Small intestine (tissue), 7 donors: ENCODE measurements at regions not wholly inside any gene's neighbourhood (a gene's known extent, or its start where the extent isn't known, plus 50 kb on each side); places are given as distances from the start of the nearest gene placed in this dataset.

Source experiments
- DNase-seq, 2 donors: peaks; one replicate each; pipeline versions ENCODE4 v3.0.0 to v3.0.0-alpha.2; 2013
- FAIRE-seq: peaks from 2 replicates; lab custom pipeline; 2012; peaks lifted over from hg19 to GRCh38; lab: Jason Lieb, UNC
- H3K27ac ChIP-seq, 3 donors: one replicate each; pipeline ENCODE4 v1.5.1; 2013; ENCODE audit warnings: low read length in 2 of 3, mild to moderate bottlenecking in 2 of 3, control low read depth in 1 of 3, inconsistent platforms in 1 of 3, low read depth in 1 of 3, moderate library complexity in 1 of 3
- H3K27me3 ChIP-seq, 3 donors: one replicate each; pipeline ENCODE4 v1.6.1; 2013; ENCODE audit warnings: low read length in 3 of 3, inconsistent platforms in 1 of 3; ENCODE audit not compliant: control insufficient read depth in 3 of 3, insufficient read depth in 3 of 3
- H3K36me3 ChIP-seq, 3 donors: one replicate each; pipeline ENCODE4 v1.6.1; 2013; ENCODE audit warnings: low read length in 3 of 3, inconsistent platforms in 1 of 3, low read depth in 1 of 3, mild to moderate bottlenecking in 1 of 3, moderate library complexity in 1 of 3; ENCODE audit not compliant: control insufficient read depth in 3 of 3, insufficient read depth in 2 of 3
- H3K4me1 ChIP-seq, 3 donors: one replicate each; pipeline ENCODE4 v1.6.1; 2013; ENCODE audit warnings: low read length in 2 of 3, inconsistent platforms in 1 of 3, low read depth in 1 of 3, mild to moderate bottlenecking in 1 of 3, moderate library complexity in 1 of 3; ENCODE audit not compliant: control insufficient read depth in 3 of 3, insufficient read depth in 2 of 3
- H3K4me3 ChIP-seq, 3 donors: one replicate each; pipeline ENCODE4 v1.5.1; 2013; ENCODE audit warnings: low read length in 3 of 3, control low read depth in 1 of 3, inconsistent platforms in 1 of 3, low read depth in 1 of 3, mild to moderate bottlenecking in 1 of 3, moderate library complexity in 1 of 3
- H3K9me3 ChIP-seq, 2 donors: one replicate each; pipeline ENCODE4 v1.6.1; 2013; ENCODE audit warnings: low read depth in 1 of 2, low read length in 1 of 2; ENCODE audit not compliant: control insufficient read depth in 2 of 2, insufficient read depth in 1 of 2
- WGBS, 3 donors: extraction: QIAGEN DNeasy Blood & Tissue Kit; methylation state at CpG; one replicate each; pipeline ENCODE4 v1.1.7; 2013; 5-methylcytosine and 5-hydroxymethylcytosine counted together
- donor health status: healthy with polysubstance abuse.
- donor health status: control.
- donor health status: control.
- donor health status: Bipolar disorder and iron deficiency.
- donor health status: healthy.

DNA sequence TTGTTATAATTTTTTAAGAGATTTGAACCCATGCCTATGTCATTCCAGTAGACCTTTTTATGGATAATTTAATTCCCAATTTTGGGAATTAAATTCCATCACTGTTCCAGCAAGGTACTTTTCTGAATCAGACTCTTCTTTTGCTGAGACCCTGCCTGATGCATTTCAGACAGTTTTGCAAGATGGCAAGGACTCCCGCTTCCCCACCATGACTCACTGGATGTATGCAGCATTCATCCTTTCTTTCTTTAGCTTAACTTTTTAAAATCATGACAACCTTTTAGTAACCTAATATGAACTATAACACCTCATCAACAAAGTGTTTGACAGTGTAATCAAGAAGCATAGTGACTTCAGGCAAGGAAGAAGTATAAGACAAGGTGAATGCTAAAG is 178.1 kb upstream of the LEF1 start:
- WGBS, 3 donors: 86 to 100% (median 96%) methylated on average over 1 of the region's 1 CpG
- no peak for DNase-seq
- Histone ChIP-seq H3K4me3 (no peak overlapping the region), H3K27ac (no peak overlapping the region), H3K4me1 (peaks cover 0 to under 1% (median 0%) of the 10 kb centered on the region in 3 donors), H3K9me3 (no peaks in the 10 kb centered on the region), H3K36me3 (no peaks in the 10 kb centered on the region), H3K27me3 (no peaks in the 10 kb centered on the region)
- FAIRE-seq: no peak

DNA sequence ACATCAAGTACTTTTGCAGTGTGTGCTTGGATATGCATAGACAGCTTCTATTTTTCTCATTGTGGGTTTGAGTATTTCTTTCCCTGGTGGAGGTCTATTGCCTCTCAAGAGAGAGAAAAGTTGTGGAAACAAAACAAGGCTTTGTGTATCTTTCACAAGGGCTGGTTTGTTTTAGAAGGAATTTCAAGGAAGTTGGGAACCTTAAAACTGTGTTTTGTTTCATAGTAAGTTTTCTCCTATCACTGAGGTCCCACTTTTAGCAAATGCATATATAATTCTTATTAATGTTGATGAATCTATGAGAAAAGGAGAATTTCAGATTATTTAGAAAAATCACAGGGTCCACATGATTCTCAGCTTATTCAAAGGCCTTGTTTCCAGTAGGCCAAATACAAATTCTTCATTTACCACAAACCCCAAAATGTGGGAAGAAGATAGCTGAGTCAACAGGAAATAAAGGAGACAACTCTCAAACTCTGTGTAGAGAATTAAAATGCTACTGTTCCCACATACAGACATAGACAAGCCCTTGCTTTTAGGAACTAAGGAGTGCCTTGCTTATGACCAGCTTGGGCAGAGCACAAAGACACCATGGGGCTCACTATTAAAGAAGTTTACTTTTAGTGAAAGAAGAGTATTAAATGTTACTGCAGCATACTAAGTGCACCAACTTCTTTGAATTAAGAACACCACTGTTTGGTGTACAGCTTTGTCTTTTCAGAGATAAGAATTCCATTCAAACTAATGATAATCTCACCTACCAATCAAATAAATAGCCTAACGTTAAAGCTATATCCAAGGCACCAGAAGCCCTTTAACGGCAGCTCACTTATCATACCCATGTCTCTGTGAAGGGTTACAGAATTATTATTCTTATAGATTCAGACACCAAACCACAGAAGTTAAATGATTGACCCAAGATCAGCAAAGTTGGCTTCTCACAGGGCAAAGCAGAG is 177.4 kb upstream of the LEF1 start:
- WGBS, 3 donors: 63 to 71% (median 69%) methylated on average over 2 of the region's 2 CpGs
- Histone ChIP-seq H3K36me3 (no peaks in the 10 kb centered on the region), H3K27ac (no peak overlapping the region), H3K27me3 (no peaks in the 10 kb centered on the region), H3K4me3 (no peak overlapping the region), H3K4me1 (no peaks in the 10 kb centered on the region), H3K9me3 (no peaks in the 10 kb centered on the region)
- DNase-seq (no peak), FAIRE-seq (no peak)

DNA sequence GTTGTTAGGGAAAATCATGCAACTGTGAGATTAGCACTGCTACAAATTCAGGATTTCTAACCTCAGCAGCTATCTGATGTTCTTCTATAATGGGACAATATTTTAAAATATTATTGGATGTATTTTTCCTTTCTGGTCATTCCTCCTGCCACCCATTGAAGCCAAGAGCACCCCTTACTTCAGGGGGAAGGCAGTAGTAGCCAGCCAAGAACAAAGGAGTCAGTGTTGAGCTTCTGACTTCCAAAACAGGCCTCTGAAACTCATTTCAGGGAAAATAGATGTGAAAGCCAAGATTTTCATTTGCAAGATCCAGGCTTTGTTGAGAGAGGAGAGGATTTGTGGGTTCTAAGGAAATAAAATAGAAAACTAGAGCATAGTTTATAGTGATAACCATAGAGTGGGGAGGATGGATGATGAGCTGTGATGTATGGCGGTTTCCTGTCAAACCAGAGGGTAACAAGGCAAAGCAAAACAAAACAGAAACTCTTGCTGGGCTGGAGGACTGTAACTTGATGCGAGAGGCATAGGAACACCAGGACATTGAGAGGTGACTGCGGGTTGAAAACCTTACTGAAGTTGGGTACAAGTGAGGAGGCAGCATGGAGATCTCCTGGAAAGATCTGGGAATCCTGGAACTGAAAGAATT is 173.7 kb upstream of the LEF1 start:
- Histone ChIP-seq H3K9me3 (no peaks in the 10 kb centered on the region), H3K27me3 (no peaks in the 10 kb centered on the region), H3K36me3 (no peaks in the 10 kb centered on the region), H3K27ac (peak overlapping the region in 1 of 3 donors; percentile 27), H3K4me1 (peaks cover 0 to 12% (median 7%) of the 10 kb centered on the region in 3 donors), H3K4me3 (no peak overlapping the region)
- FAIRE-seq (no peak), DNase-seq (no peak)
- WGBS, 3 donors: 61 to 75% (median 74%) methylated on average over 3 of the region's 3 CpGs

GRCh38 chr4:108337923-108338322 is 169.2 kb upstream of the LEF1 start:
- 9 to 27% (median 19%) methylated on average over 1 of the region's 1 CpG for WGBS, 3 donors
- Histone ChIP-seq H3K27me3 (no peaks in the 10 kb centered on the region), H3K4me3 (no peak overlapping the region), H3K27ac (no peak overlapping the region), H3K9me3 (no peaks in the 10 kb centered on the region), H3K4me1 (peaks cover 0 to 12% (median 11%) of the 10 kb centered on the region in 3 donors), H3K36me3 (no peaks in the 10 kb centered on the region)
- DNase-seq (peak; percentile 42 to 74), FAIRE-seq (peak; percentile 85)

- peaks cover 0 to 12% (median 11%) of the 10 kb centered on the region in 3 donors for H3K4me1 ChIP-seq
- H3K36me3 ChIP-seq: no peaks in the 10 kb centered on the region
- no peak for DNase-seq
- no peaks in the 10 kb centered on the region for H3K9me3 ChIP-seq
- no peak overlapping the region for H3K4me3 ChIP-seq
- no peak overlapping the region for H3K27ac ChIP-seq
- no peak for FAIRE-seq
- no peaks in the 10 kb centered on the region for H3K27me3 ChIP-seq
Measured at GRCh38 chr4:108336076-108336475, 167.3 kb upstream of the LEF1 start.

DNA sequence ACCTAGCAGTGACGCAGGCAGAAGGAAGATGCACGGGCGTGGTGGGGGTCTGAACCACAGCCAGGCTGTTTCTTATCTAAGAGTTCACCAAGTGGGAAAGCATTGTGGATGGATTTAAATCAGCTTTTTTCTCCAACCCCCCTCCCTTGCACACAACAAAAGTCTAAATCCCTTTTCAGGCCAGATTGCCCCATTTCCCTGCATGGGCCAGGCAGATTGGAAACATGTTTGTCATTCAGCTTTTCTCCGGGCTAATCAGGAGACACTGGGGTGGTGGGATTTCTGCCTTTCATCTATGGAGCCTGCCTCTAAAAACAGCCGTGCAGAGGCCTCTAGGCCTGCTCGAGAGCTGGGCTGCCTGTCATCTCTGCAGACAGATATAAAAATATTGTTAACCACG is 166.3 kb upstream of the LEF1 start:
- 85 to 88% (median 86%) methylated on average over 7 of the region's 7 CpGs for WGBS, 3 donors
- no peak overlapping the region for H3K4me3 ChIP-seq
- FAIRE-seq: no peak

GRCh38 chr4:108334031-108334430 is 165.3 kb upstream of the LEF1 start:
- Histone ChIP-seq H3K27ac (no peak overlapping the region), H3K36me3 (no peaks in the 10 kb centered on the region), H3K4me3 (no peak overlapping the region), H3K27me3 (no peaks in the 10 kb centered on the region), H3K9me3 (no peaks in the 10 kb centered on the region), H3K4me1 (peaks cover 0 to 12% (median 11%) of the 10 kb centered on the region in 3 donors)
- FAIRE-seq (no peak), DNase-seq (no peak)
- WGBS, 3 donors: 57 to 80% (median 75%) methylated on average over 6 of the region's 6 CpGs

More for the DNA sequence above, 166.3 kb upstream of the LEF1 start:
- DNase-seq: no peak
- Histone ChIP-seq H3K27ac (no peak overlapping the region), H3K9me3 (no peaks in the 10 kb centered on the region), H3K4me1 (peaks cover 0 to 12% (median 11%) of the 10 kb centered on the region in 3 donors), H3K36me3 (no peaks in the 10 kb centered on the region), H3K27me3 (no peaks in the 10 kb centered on the region)

DNA sequence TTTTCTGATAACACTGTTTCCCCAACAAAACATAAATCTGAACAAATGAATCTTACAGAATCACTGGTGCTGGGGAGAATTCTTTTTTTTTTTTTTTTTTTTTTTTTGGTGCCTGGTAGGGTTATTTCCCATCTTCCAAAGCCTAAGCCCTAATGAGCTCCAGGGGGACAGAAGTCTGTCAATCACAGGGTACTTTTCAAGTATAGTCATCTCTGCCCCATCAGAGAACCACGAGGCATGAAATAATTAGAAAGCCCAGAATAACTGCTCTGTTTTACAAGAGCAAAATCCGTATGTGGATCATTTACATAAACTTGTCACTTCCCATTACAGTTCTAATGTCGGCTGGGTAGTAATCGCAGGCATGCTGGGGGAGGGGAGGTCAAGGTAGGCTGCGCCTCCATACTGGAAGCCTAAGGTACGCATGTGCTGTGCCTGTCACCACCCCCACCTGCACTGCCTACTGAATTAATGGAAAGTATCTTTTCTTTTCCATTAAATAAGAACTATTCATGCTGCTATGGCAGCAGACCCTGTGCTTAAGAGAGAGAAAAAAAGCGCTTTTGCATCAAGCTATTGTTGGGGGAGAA is 164.7 kb upstream of the LEF1 start:
- Histone ChIP-seq H3K4me3 (no peak overlapping the region), H3K9me3 (no peaks in the 10 kb centered on the region), H3K36me3 (no peaks in the 10 kb centered on the region), H3K27ac (no peak overlapping the region), H3K27me3 (no peaks in the 10 kb centered on the region), H3K4me1 (peaks cover 0 to 8% (median 6%) of the 10 kb centered on the region in 3 donors)
- no peak for FAIRE-seq
- no peak for DNase-seq
- WGBS, 3 donors: 74 to 87% (median 75%) methylated on average over 7 of the region's 7 CpGs
